DND-41 (cell line): ENCODE measurements at regions not wholly inside any gene's neighbourhood (a gene's known extent, or its start where the extent isn't known, plus 50 kb on each side); places are given as distances from the start of the nearest gene placed in this dataset.

Source experiments
- CTCF ChIP-seq: IDR thresholded peaks from 2 replicates; pipeline ENCODE4 v1.5.1; 2012; ENCODE audit warnings: borderline replicate concordance, low read length, moderate library complexity, mild to moderate bottlenecking; ENCODE audit not compliant: poor library complexity, severe bottlenecking; ENCODE audit errors: extremely low read depth
- EZH2 ChIP-seq: IDR thresholded peaks from 3 replicates; pipeline ENCODE4 v1.6.1; 2012; ENCODE audit warnings: borderline replicate concordance, low read depth, mild to moderate bottlenecking, moderate library complexity, low read length, inconsistent platforms; ENCODE audit not compliant: severe bottlenecking

GRCh38 chr4:30396772-30397475, 323.2 kb upstream of the PCDH7 start:
- TF ChIP-seq CTCF (no peak), EZH2 (no peak)
